ENCODE measurements at regions not wholly inside any gene's neighbourhood (a gene's known extent, or its start where the extent isn't known, plus 50 kb on each side); places are given as distances from the start of the nearest gene placed in this dataset.

DNA sequence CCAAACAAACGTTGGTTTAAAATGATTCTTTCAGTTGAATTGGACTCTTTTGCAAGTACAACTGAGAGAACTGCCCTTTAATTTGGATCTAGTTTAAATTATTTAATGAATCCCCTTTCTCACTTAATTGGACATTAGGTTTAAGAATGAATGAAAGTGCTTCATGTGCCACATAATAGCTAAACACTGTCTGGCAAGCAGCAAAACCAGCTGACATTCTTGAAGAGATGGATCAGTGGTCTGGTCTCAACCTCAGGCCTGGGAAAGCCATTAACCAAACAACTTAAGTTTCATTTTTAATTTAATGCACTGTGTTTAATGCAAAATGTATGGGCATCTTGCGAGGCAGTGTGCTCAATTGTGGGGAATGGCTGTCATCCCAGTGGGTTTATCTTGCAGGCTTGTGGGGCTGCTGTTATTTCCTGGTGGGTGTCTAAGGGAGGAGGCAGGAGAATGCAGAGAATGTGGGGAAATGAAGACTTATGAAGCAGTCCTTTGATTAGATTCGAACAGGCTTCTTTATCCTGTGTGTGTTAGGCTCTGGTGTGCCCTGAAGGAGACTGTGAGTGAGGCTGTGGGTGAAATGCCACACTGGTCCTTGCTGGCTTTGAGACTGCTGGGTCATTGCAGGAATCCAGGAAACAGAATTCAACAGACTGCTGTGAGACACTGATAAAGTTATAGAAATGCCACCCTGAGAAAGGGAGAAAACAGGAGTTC lies 144.1 kb upstream of the PELI2 start:
- H3K27me3 ChIP-seq (ENCODE audit: low read length), result no peaks in the 10 kb centered on the region
- H3K9ac ChIP-seq (ENCODE audit: low read length), result no peak overlapping the region
- no peak overlapping the region for H3K27ac ChIP-seq (ENCODE audit: low read depth, low read length)
- H3F3A ChIP-seq (ENCODE audit: insufficient read depth), result no peaks in the 10 kb centered on the region
- H3K36me3 ChIP-seq (ENCODE audit: low read length), result no peaks in the 10 kb centered on the region
- H2AFZ ChIP-seq (ENCODE audit: low read depth, low read length, severe bottlenecking), result no peak overlapping the region
- H3K9me2 ChIP-seq (replicated peaks; ENCODE audit: insufficient read depth, low read length), result no peaks in the 10 kb centered on the region
- H3K4me2 ChIP-seq (ENCODE audit: low read depth, low read length, poor library complexity, severe bottlenecking), result no peak overlapping the region
- no peaks in the 10 kb centered on the region for H3K9me3 ChIP-seq (ENCODE audit: insufficient read depth, low read length)
- H3K4me3 ChIP-seq (ENCODE audit: insufficient read depth, low read length, poor library complexity, severe bottlenecking), result no peak overlapping the region
- TF ChIP-seq EZH2phosphoT487 (conservative IDR thresholded peaks at IDR 0.05; ENCODE audit: low read length), result no peak
- TF ChIP-seq, protein P1, sequence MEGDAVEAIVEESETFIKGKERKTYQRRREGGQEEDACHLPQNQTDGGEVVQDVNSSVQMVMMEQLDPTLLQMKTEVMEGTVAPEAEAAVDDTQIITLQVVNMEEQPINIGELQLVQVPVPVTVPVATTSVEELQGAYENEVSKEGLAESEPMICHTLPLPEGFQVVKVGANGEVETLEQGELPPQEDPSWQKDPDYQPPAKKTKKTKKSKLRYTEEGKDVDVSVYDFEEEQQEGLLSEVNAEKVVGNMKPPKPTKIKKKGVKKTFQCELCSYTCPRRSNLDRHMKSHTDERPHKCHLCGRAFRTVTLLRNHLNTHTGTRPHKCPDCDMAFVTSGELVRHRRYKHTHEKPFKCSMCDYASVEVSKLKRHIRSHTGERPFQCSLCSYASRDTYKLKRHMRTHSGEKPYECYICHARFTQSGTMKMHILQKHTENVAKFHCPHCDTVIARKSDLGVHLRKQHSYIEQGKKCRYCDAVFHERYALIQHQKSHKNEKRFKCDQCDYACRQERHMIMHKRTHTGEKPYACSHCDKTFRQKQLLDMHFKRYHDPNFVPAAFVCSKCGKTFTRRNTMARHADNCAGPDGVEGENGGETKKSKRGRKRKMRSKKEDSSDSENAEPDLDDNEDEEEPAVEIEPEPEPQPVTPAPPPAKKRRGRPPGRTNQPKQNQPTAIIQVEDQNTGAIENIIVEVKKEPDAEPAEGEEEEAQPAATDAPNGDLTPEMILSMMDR (IDR thresholded peaks at IDR 0.05; ENCODE audit: insufficient read depth, low read length, poor library complexity, severe bottlenecking), result no peak
- no peaks in the 10 kb centered on the region for H3K79me2 ChIP-seq (ENCODE audit: insufficient read depth, low read length)
- H4K20me1 ChIP-seq (ENCODE audit: low read depth, low read length), result no peaks in the 10 kb centered on the region

DNA sequence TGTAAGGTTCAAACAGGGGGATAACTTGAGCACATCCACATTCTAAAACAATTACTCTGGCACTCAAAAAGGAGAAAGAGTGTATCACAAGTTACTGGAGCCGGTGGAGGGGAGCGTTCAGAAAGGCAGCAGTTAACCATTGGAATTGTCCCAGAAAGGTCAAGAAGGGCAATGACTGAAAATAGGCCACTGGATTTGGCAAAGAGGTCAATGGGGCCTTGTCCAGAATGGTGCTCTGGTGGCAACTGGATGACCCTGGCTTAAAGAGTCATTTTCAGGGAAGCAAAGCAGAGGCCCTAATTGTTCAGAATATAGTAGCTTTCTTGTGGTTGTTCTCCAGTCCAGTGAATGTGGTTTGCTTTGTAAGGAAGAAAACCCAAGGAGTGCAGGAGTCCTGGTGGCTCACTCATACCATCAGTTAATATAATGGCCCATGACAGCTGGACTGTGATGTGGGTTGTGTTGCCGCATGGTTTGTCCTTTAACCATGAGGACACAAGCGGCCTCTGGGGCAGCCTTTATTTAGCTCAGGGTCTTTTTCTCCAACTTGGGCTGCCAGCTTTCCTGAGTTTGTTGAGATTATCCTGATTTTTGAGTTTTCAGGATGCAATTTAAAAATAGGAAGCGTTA lies 142.8 kb upstream of the PELI2 start:
- Histone ChIP-seq H3K79me2 (ENCODE audit: insufficient read depth, low read length) (no peaks in the 10 kb centered on the region), H3K9me2 (replicated peaks; ENCODE audit: insufficient read depth, low read length) (no peaks in the 10 kb centered on the region), H2AFZ (ENCODE audit: low read depth, low read length, severe bottlenecking) (no peak overlapping the region), H3K36me3 (ENCODE audit: low read length) (no peaks in the 10 kb centered on the region), H3K9ac (ENCODE audit: low read length) (no peak overlapping the region), H3K4me3 (ENCODE audit: insufficient read depth, low read length, poor library complexity, severe bottlenecking) (no peak overlapping the region), H3K27ac (ENCODE audit: low read depth, low read length) (no peak overlapping the region), H3K9me3 (ENCODE audit: insufficient read depth, low read length) (no peaks in the 10 kb centered on the region), H3K27me3 (ENCODE audit: low read length) (no peaks in the 10 kb centered on the region), H3K4me2 (ENCODE audit: low read depth, low read length, poor library complexity, severe bottlenecking) (no peak overlapping the region), H4K20me1 (ENCODE audit: low read depth, low read length) (no peaks in the 10 kb centered on the region), H3F3A (ENCODE audit: insufficient read depth) (no peaks in the 10 kb centered on the region)
- TF ChIP-seq, protein P1 (IDR thresholded peaks at IDR 0.05; ENCODE audit: insufficient read depth, low read length, poor library complexity, severe bottlenecking), result no peak
- no peak for TF ChIP-seq EZH2phosphoT487 (conservative IDR thresholded peaks at IDR 0.05; ENCODE audit: low read length)

DNA sequence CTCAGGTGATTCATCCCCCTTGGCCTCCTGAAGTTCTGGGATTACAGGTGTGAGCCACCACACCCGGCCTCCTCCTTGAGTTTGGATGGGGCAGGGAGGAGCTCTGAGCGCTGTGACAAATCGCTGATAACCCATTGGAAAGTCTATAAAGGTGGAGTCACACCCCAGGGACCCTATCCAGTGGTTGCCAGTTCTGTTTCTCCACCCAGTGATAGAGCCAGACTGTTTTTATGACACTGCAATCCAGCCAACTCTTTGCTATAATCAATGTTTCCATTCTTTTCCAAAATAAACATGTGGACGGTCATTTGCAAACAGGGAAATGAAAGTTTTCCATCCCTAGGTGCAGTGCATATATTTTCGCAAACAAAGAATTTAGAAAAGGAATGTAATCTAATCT lies 142.0 kb upstream of the PELI2 start:
- no peaks in the 10 kb centered on the region for H3K79me2 ChIP-seq (ENCODE audit: insufficient read depth, low read length)
- no peak overlapping the region for H3K27ac ChIP-seq (ENCODE audit: low read depth, low read length)
- H4K20me1 ChIP-seq (ENCODE audit: low read depth, low read length), result no peaks in the 10 kb centered on the region
- TF ChIP-seq EZH2phosphoT487 (conservative IDR thresholded peaks at IDR 0.05; ENCODE audit: low read length), result no peak
- TF ChIP-seq, protein P1 (IDR thresholded peaks at IDR 0.05; ENCODE audit: insufficient read depth, low read length, poor library complexity, severe bottlenecking), result no peak
- no peaks in the 10 kb centered on the region for H3K9me3 ChIP-seq (ENCODE audit: insufficient read depth, low read length)
- H3K9ac ChIP-seq (ENCODE audit: low read length), result no peak overlapping the region
- H3K36me3 ChIP-seq (ENCODE audit: low read length), result no peaks in the 10 kb centered on the region
- no peaks in the 10 kb centered on the region for H3K27me3 ChIP-seq (ENCODE audit: low read length)
- no peak overlapping the region for H3K4me3 ChIP-seq (ENCODE audit: insufficient read depth, low read length, poor library complexity, severe bottlenecking)
- no peaks in the 10 kb centered on the region for H3F3A ChIP-seq (ENCODE audit: insufficient read depth)
- H2AFZ ChIP-seq (ENCODE audit: low read depth, low read length, severe bottlenecking), result no peak overlapping the region
- H3K9me2 ChIP-seq (replicated peaks; ENCODE audit: insufficient read depth, low read length), result no peaks in the 10 kb centered on the region
- H3K4me2 ChIP-seq (ENCODE audit: low read depth, low read length, poor library complexity, severe bottlenecking), result no peak overlapping the region
